ENCODE measurements at regions not wholly inside any gene's neighbourhood (a gene's known extent, or its start where the extent isn't known, plus 50 kb on each side); places are given as distances from the start of the nearest gene placed in this dataset.

GRCh38 chr3:72204452-72204851 lies 419.5 kb upstream of the PROK2 start:
- no peak for TF ChIP-seq POLR2AphosphoS5 (IDR thresholded peaks at IDR 0.05)
- no peak for TF ChIP-seq POLR2A (IDR thresholded peaks at IDR 0.05)
- no peak for TF ChIP-seq CTCF (IDR thresholded peaks at IDR 0.05)

Measured in gastroesophageal sphincter (tissue), 3 donors.